Erythroblast (primary cell): ENCODE measurements at regions not wholly inside any gene's neighbourhood (a gene's known extent, or its start where the extent isn't known, plus 50 kb on each side); places are given as distances from the start of the nearest gene placed in this dataset.

Experiments used
- DNase-seq, 2 experiments: peaks; one replicate each; lab custom pipeline; 2025; lab: John Stamatoyannopoulos, UW
- GATA1 ChIP-seq: IDR thresholded peaks from 2 replicates; pipeline ENCODE4 v1.6.1; 2011; ENCODE audit warnings: low read depth, mild to moderate bottlenecking, control low read depth, low read length, moderate library complexity
- POLR2A ChIP-seq: IDR thresholded peaks from 2 replicates; pipeline ENCODE4 v1.6.1; 2011; ENCODE audit warnings: mild to moderate bottlenecking, low read length

DNA sequence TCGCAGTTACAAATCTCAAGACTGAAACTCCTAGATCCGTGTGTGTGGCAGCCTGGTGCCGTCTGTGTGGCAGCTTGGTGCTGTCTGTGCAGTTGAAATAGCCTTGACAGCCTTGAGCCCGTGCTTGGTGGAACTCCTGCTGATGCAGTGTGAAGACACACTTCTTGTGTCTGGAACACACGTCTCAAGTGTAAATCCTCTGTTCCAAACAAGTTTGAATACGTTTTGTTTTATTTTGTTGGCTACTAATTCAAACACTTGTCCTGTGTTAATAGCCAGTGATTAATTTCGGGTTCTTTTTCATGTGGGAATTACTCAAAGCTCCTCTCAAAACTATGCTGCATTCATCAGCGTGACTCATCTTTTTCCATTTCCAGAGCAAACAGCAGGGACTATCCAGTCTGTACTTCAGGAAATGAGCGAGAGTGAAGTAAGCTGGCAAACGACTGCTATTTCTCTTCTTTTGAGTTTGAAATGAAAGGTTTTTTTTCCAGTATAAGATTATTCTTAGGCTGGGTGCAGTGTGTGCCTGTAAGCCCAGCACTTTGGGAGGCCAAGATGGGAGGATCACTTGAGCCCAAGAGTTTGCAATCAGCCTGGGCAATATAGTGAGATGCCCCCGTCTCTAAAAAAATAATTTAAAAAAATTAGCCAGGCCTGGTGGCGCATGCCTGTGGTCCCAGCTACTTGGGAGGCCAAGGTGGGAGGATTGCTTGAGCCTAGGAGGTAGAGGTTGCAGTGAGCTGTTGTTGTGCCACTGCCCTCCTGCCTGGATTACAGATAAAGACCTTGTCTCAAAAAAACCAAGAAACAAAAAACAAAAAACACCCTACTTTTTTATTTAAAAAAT, 152.9 kb downstream of the SPP2 start:
- TF ChIP-seq POLR2A (no peak), GATA1 (no peak)
- no peak for DNase-seq

DNA sequence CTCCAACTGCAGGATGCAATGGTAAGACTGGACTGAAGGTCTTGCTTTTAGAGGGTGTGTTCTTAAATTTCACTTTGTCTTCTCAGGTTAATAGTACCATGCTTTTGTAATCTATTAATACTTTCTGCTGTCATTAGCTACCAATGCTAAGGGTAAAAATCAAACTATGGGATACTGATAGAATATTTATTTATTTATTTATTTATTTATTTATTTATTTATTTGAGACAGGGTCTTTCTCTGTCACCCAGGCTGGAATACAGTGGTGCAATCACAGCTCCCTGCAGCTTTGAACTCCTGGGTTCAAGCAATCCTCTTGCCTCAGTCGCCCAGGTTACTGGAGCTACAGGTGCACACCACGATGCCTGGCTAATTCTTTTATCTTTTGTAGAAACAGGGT, 152.1 kb downstream of the SPP2 start:
- no peak for DNase-seq
- TF ChIP-seq POLR2A: no peak
- no peak for TF ChIP-seq GATA1

DNA sequence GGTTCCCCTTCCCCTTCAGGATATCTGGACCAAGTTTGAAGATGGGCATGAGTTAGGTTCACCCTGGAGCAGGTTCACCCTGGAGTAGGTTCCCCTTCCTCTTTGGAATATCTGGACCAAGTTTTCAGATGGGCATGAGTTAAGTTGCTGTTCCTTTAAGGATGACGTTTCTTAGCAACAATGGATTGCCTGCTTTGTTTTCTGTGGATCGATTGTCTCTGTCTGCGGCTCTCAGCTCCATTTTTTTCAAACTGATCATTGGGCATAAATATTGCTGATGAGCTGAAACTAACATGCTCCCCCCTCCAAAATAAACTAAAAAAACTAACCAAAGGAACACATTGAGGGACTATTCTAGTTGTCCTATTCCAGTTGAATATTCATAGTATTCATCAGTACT, 149.5 kb downstream of the SPP2 start:
- TF ChIP-seq POLR2A (no peak), GATA1 (no peak)
- no peak for DNase-seq

DNA sequence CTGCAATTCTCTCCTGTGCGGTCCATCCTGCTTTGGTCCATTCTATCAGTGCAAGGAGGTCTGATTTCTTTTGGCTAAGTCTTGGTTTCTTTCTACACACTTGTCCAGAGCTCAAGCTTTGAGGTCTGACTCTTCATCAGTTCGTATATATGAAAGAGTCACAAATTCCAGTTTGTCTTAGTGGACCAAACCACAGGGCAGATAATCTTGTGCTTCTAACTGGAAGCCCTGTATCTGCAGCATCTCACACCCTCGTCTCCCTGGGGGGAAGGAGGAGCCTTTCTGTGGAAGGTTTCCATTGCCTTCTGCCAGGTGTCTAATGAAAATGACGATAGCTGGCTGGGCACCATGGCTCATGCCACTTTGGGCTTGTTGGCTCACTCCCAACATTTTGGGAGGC, 148.5 kb downstream of the SPP2 start:
- TF ChIP-seq GATA1 (no peak), POLR2A (no peak)
- DNase-seq: no peak

GRCh38 chr2:234195516-234195915, 145.0 kb downstream of the SPP2 start:
- no peak for DNase-seq
- no peak for TF ChIP-seq GATA1
- no peak for TF ChIP-seq POLR2A

GRCh38 chr2:234193977-234194563, 143.6 kb downstream of the SPP2 start:
- TF ChIP-seq POLR2A (no peak), GATA1 (no peak)
- DNase-seq: no peak

- DNase-seq: no peak
Measured at GRCh38 chr2:234191819-234192407, 141.4 kb downstream of the SPP2 start.

DNA sequence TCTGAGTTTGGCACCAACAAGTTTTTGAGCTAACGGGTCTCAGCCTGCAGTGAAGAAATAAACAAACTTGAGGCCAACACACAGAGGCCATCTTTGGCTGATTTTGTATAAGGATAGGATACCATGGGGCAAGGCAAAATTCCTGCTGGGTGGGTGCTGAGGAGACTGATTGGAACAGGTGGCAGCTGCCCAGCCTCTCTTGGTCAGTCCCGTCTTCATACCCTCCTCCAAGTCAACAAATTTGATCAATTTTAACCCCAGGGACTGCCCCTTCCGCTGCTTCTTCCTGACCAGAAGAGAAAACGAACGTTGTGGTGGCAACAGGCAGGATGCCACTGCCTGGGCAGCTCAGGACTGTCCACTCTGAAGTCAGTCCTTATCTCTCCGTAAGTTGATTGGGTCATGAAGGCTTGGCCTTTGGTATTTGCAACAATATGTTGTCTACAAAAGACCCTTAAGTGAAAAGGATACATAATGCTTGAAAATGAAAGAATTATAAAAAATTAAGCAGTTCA, 139.3 kb downstream of the SPP2 start:
- DNase-seq: no peak
- TF ChIP-seq GATA1 (no peak), POLR2A (no peak)

More at GRCh38 chr2:234191819-234192407, 141.4 kb downstream of the SPP2 start:
- TF ChIP-seq POLR2A (no peak), GATA1 (no peak)

DNA sequence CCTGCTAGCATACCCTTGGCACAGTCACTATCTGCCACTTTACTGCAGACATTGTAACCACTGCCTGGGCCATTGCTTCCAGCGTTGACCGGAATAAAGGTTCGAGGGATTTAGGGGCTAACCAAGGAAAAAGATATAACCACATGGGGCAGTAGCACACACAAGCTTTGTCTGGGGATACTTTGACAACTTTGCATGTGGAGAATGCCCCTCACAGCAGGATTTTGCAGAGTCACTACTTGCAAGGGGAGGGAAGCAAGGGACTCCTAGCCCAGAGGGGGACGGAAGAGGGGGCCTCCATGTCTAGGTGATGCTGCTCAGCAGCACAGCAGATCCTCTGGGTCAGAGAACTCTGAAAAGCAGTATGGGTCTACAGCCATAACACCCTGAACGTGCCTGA, 138.7 kb downstream of the SPP2 start:
- DNase-seq: no peak
- TF ChIP-seq GATA1 (no peak), POLR2A (no peak)

- DNase-seq: no peak
Measured at GRCh38 chr2:234187646-234188174, 137.2 kb downstream of the SPP2 start.

GRCh38 chr2:234181121-234181520, 130.6 kb downstream of the SPP2 start:
- TF ChIP-seq POLR2A (no peak), GATA1 (no peak)
- DNase-seq: no peak

More at GRCh38 chr2:234187646-234188174, 137.2 kb downstream of the SPP2 start:
- no peak for TF ChIP-seq GATA1
- no peak for TF ChIP-seq POLR2A

DNA sequence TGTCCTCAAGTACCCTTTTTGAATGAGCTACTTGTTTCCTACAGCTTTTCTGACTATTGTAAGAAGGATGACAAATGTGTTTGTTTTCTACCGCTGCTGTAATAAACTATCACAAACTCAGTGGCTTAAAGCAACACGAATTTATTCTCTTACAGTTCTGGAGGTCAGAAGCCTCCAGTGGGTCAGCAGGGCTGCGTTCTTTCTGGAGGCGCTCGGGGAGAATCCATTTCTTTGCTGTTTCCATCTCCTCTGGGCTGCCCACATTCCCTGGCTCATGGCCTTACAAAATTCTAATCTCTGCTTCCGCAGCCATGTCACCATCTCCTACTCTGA, 128.5 kb downstream of the SPP2 start:
- no peak for DNase-seq
- no peak for TF ChIP-seq POLR2A
- no peak for TF ChIP-seq GATA1

DNA sequence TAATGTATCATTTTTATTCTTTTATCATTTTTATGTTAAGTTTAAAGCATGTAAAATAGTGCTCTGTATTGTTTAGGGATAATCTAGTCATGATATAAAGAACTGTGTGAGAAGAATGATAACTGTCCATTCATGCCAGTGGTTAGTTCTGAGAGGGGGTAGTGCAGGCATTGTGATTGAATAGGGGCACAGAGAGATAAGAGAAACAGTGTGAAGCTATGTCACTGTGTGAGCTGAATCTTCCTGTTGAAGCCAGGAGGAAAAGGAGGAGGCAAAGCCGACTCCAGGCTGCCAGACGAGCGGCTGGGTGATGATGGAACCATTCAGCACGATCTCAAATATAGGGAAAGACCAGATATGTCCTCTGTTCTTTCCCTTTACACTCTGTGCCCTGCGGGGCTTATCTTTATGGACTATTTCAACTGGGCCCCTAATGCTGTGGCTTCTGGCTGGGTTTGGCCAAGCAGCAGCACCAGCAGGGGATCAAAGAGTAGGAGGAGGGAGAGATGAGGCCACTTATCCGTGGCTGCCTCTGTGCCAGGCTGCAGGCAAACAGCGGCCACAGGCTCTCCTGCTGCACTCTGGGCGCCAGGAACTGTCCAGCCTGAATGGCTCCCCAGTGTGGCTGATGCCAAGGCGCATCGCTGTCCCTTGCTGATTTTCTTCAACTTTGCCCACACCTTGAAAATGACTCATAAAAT, 128.0 kb downstream of the SPP2 start:
- TF ChIP-seq POLR2A (no peak), GATA1 (no peak)
- no peak for DNase-seq
